GM12878 (cell line): ENCODE measurements at regions not wholly inside any gene's neighbourhood (a gene's known extent, or its start where the extent isn't known, plus 50 kb on each side); places are given as distances from the start of the nearest gene placed in this dataset.

Experiments
- ATAC-seq: fragments of 200-7000 bp; cut with Tn5 transposase; 3 replicates; pipeline ENCODE4 v1.9.1; 2020; ENCODE audit warnings: mild to moderate bottlenecking, moderate library complexity
- BruUV-seq: library from RNA; stranded (reverse); fragments of 400-500 nt; replicated peaks from 2 replicates; lab custom pipeline; 2021; lab: Mats Ljungman, UMichigan
- CTCF ChIA-PET: fragments of 300-600 bp; sonication (Branson Sonifier 250); formaldehyde crosslinking; extraction: SDS; loops from one replicate; lab custom pipeline; 2021; ENCODE audit warnings: inconsistent platforms; lab: Yijun Ruan, JAX
- POLR2A ChIA-PET: fragments of 350-600 bp; formaldehyde crosslinking; extraction: SDS; loops from one replicate; lab custom pipeline; 2021; ENCODE audit warnings: inconsistent platforms; lab: Charles Lee
- RAD21 ChIA-PET: fragments of 300-600 bp; sonication (Branson Sonifier 250); formaldehyde crosslinking; loops from one replicate; lab custom pipeline; 2023; ENCODE audit warnings: antibody characterized with exemption; ENCODE audit not compliant: unreplicated experiment; lab: Charles Lee
- SMC1A ChIA-PET: fragments of 300-600 bp; sonication (Branson Sonifier 250); formaldehyde crosslinking; loops from one replicate; lab custom pipeline; 2023; ENCODE audit not compliant: unreplicated experiment, uncharacterized antibody; lab: Charles Lee
- DNase-seq: peaks from one replicate; pipeline ENCODE4 v3.0.0-alpha.2; 2011; ENCODE audit warnings: low read depth, low spot score
- FAIRE-seq: peaks from 3 replicates; lab custom pipeline; 2011; peaks lifted over from hg19 to GRCh38; lab: Jason Lieb, UNC
- H2AFZ ChIP-seq: 2 replicates; pipeline ENCODE4 v1.6.0; 2011; ENCODE audit warnings: low read depth, low read length, control low read depth; ENCODE audit not compliant: control insufficient read depth
- H3K27ac ChIP-seq: 2 replicates; pipeline ENCODE4 v1.5.1; 2011; ENCODE audit warnings: control low read depth; ENCODE audit not compliant: control insufficient read depth, insufficient read depth
- H3K27me3 ChIP-seq, 2 experiments: replicated peaks in 1 of 2; 2 replicates each; pipeline versions ENCODE4 v1.6.0 to v1.6.1; 2011; ENCODE audit warnings: low read length in 1 of 2; ENCODE audit not compliant: control insufficient read depth in 2 of 2, insufficient read depth in 2 of 2
- H3K36me3 ChIP-seq, 2 experiments: 2 replicates each; pipeline ENCODE4 v1.5.1; 2011; ENCODE audit warnings: low read length in 1 of 2; ENCODE audit not compliant: control insufficient read depth in 2 of 2, insufficient read depth in 2 of 2
- H3K4me1 ChIP-seq: 2 replicates; pipeline ENCODE4 v1.6.1; 2011; ENCODE audit warnings: mild to moderate bottlenecking, low read length, moderate library complexity, mixed read lengths; ENCODE audit not compliant: control insufficient read depth, insufficient read depth
- H3K4me2 ChIP-seq: 2 replicates; pipeline ENCODE4 v1.6.0; 2011; ENCODE audit warnings: control low read depth; ENCODE audit not compliant: control insufficient read depth, insufficient read depth
- H3K4me3 ChIP-seq: fragments of 200-600 bp; sonication (generic); 2 replicates; pipeline ENCODE4 v1.5.1; 2016
- H3K79me2 ChIP-seq: 2 replicates; pipeline ENCODE4 v1.6.0; 2011; ENCODE audit warnings: low read length; ENCODE audit not compliant: control insufficient read depth, insufficient read depth
- H3K9ac ChIP-seq: 2 replicates; pipeline ENCODE4 v1.8.0; 2011; ENCODE audit warnings: low read length, control low read depth, mixed read lengths; ENCODE audit not compliant: control insufficient read depth, insufficient read depth
- H3K9me3 ChIP-seq: replicated peaks from 3 replicates; pipeline ENCODE4 v1.5.1; 2011; ENCODE audit warnings: mild to moderate bottlenecking, low read length; ENCODE audit not compliant: control insufficient read depth, insufficient read depth
- H4K20me1 ChIP-seq: 2 replicates; pipeline ENCODE4 v1.6.0; 2011; ENCODE audit not compliant: control insufficient read depth, insufficient read depth
- ATF7 ChIP-seq: fragments of 450-650 bp; IDR thresholded peaks from 2 replicates; pipeline ENCODE4 v1.6.1; 2016; ENCODE audit warnings: low read depth, mild to moderate bottlenecking
- E4F1 ChIP-seq: fragments of 450-650 bp; IDR thresholded peaks from 2 replicates; pipeline ENCODE4 v1.6.1; 2018; ENCODE audit warnings: borderline replicate concordance, mild to moderate bottlenecking; ENCODE audit not compliant: partially characterized antibody
- GABPA ChIP-seq: IDR thresholded peaks from 2 replicates; pipeline ENCODE4 v1.6.1; 2014; ENCODE audit warnings: antibody characterized with exemption, low read depth, mild to moderate bottlenecking, inconsistent platforms
- HDAC6 ChIP-seq: fragments of 200-600 bp; sonication (generic); IDR thresholded peaks from one replicate; pipeline ENCODE4 v1.8.0; 2017; ENCODE audit warnings: antibody characterized with exemption; ENCODE audit not compliant: unreplicated experiment
- KDM1A ChIP-seq: fragments of 200-600 bp; sonication (generic); IDR thresholded peaks from 2 replicates; pipeline ENCODE4 v1.6.1; 2016; ENCODE audit warnings: borderline replicate concordance
- MEF2A ChIP-seq: IDR thresholded peaks from 2 replicates; pipeline ENCODE4 v1.6.1; 2011; ENCODE audit warnings: low read depth, mild to moderate bottlenecking, low read length, moderate library complexity; ENCODE audit not compliant: insufficient read depth
- MLLT1 ChIP-seq: fragments of 450-650 bp; IDR thresholded peaks from 2 replicates; pipeline ENCODE4 v1.6.1; 2016; ENCODE audit warnings: mild to moderate bottlenecking
- MTA2 ChIP-seq: fragments of 450-650 bp; IDR thresholded peaks from 2 replicates; pipeline ENCODE4 v1.6.1; 2016; ENCODE audit warnings: low read depth, mild to moderate bottlenecking, moderate library complexity
- POLR2AphosphoS5 ChIP-seq: IDR thresholded peaks from 2 replicates; pipeline ENCODE4 v1.6.1; 2011; ENCODE audit warnings: mild to moderate bottlenecking, low read length, inconsistent platforms
- PRDM15 ChIP-seq: fragments of 450-650 bp; formaldehyde crosslinking; IDR thresholded peaks from 2 replicates; pipeline ENCODE4 v1.4.0; 2020; ENCODE audit warnings: mild to moderate bottlenecking, moderate library complexity
- WRNIP1 ChIP-seq: IDR thresholded peaks from 2 replicates; pipeline ENCODE4 v1.6.1; 2011; ENCODE audit warnings: low read depth, low read length, improper control_type of control experiment, borderline replicate concordance
- WGBS: methylation state at CpG from one replicate; pipeline ENCODE4 v1.1.6; 2016; ENCODE audit warnings: low lambda C conversion rate; ENCODE audit not compliant: insufficient replicate concordance, insufficient coverage; ENCODE audit errors: missing lambda C conversion rate; 5-methylcytosine and 5-hydroxymethylcytosine counted together
- in situ Hi-C: fragments of 300-500 bp; cut with MboI; formaldehyde crosslinking; loops from 9 replicates; pipeline ENCODE4 v1.14.3; 2018; ENCODE audit warnings: mixed read lengths
- intact Hi-C: fragments of 100-400 bp; cut with micrococcal nuclease; formaldehyde crosslinking; loops from one replicate; pipeline ENCODE4 v1.14.2; 2022; ENCODE audit not compliant: unreplicated experiment

- H3K36me3 ChIP-seq: no peaks in the 10 kb centered on the region
- no peak overlapping the region; the same call in 1 of the 2 replicates for H3K9ac ChIP-seq
- no peak overlapping the region for H2AFZ ChIP-seq
- WGBS: 89% methylated on average over 6 of the region's 6 CpGs
- H3K4me1 ChIP-seq: peaks cover 77% of the 10 kb centered on the region
- DNase-seq (no peak), ATAC-seq (no peak)
- no peak overlapping the region for H3K4me3 ChIP-seq
- SMC1A ChIA-PET: interaction anchor here (0.7 to 5.3 kb wide), 18 partner anchors 8 to 353 kb away, joined by 3 to 31 read pairs (median 5); no protein-coding TSS in a partner anchor
- in situ Hi-C loops: no loop called here
- no TSS peak for BruUV-seq
- TF ChIP-seq MEF2A (no peak), WRNIP1 (no peak), HDAC6 (no peak), MLLT1 (no peak; the same call in 1 of the 2 replicates), POLR2AphosphoS5 (no peak), ATF7 (no peak), KDM1A (no peak), E4F1 (no peak), PRDM15 (CRISPR knock-in tag) (no peak), MTA2 (no peak), GABPA (no peak)
- TF ChIP-seq, all 136 proteins: peak for 0
- FAIRE-seq: no peak
- Histone ChIP-seq H3K79me2 (no peaks in the 10 kb centered on the region), H3K27ac (peak overlapping the region; percentile 88), H3K9me3 (peaks cover 2% of the 10 kb centered on the region; the same call in 2 of the 3 replicates), H3K27me3 (no peaks in the 10 kb centered on the region), H4K20me1 (no peaks in the 10 kb centered on the region), H3K4me2 (peak overlapping the region; percentile 76; the same call in 1 of the 2 replicates)
- CTCF ChIA-PET: interaction anchor here (0.6 to 2.3 kb wide), 7 partner anchors 10 to 1272 kb away, joined by 3 to 16 read pairs (median 4); no protein-coding TSS in a partner anchor
- intact Hi-C loops: loop anchor here (5.0 kb wide), 1 partner anchor 56 kb away; no protein-coding TSS in a partner anchor
- RAD21 ChIA-PET: interaction anchor here (0.5 to 2.8 kb wide), 13 partner anchors 9 to 435 kb away, joined by 3 to 29 read pairs (median 5); no protein-coding TSS in a partner anchor
- POLR2A ChIA-PET: interaction anchor here (0.5 to 2.4 kb wide), 4 partner anchors 9 to 286 kb away, joined by 4 to 15 read pairs (median 6); no protein-coding TSS in a partner anchor
Observed at GRCh38 chr6:6801005-6801335, 212.4 kb downstream of the LY86 start.
